B cell (primary cell): ENCODE measurements at regions not wholly inside any gene's neighbourhood (a gene's known extent, or its start where the extent isn't known, plus 50 kb on each side); places are given as distances from the start of the nearest gene placed in this dataset.

Source experiments
- ATAC-seq: fragments of 200-7000 bp; cut with Tn5 transposase; one replicate; pipeline ENCODE4 v1.10.0; 2021; ENCODE audit warnings: low read depth, mild to moderate bottlenecking, moderate number of reproducible peaks, moderate library complexity
- CTCF ChIA-PET: fragments of 350-600 bp; sonication (Branson Sonifier 250); formaldehyde crosslinking; loops from one replicate; lab custom pipeline; 2021; ENCODE audit warnings: antibody characterized with exemption, inconsistent platforms; lab: Charles Lee
- POLR2A ChIA-PET: fragments of 350-600 bp; sonication (Branson Sonifier 250); formaldehyde crosslinking; loops from one replicate; lab custom pipeline; 2021; ENCODE audit warnings: antibody characterized with exemption; lab: Charles Lee
- DNase-seq: peaks from one replicate; pipeline ENCODE4 v3.0.0; 2013
- H2AFZ ChIP-seq: 2 replicates; pipeline ENCODE4 v1.6.1; 2012; ENCODE audit warnings: mild to moderate bottlenecking, low read depth, low read length; ENCODE audit not compliant: insufficient read depth, poor library complexity, severe bottlenecking
- H3K27ac ChIP-seq, 2 donors: 1 replicate in 1 of 2; 2 replicates in 1 of 2; pipeline ENCODE4 v1.5.1; 2012 to 2013; ENCODE audit warnings: low read length in 2 of 2, mild to moderate bottlenecking in 2 of 2, moderate library complexity in 1 of 2
- H3K27me3 ChIP-seq, 4 experiments: fragments of 200-600 bp in 1 of 4; sonication (generic) in 1 of 4; replicated peaks in 1 of 4; 1 replicate in 2 of 4; 2 replicates in 2 of 4; pipeline versions ENCODE4 v1.6.1 to v1.7.0; 2013 to 2016; ENCODE audit warnings: low read length in 3 of 4, mild to moderate bottlenecking in 2 of 4, mixed read lengths in 1 of 4, moderate library complexity in 1 of 4; ENCODE audit not compliant: insufficient read depth in 4 of 4, control insufficient read depth in 3 of 4; ENCODE audit errors: control extremely low read depth in 1 of 4
- H3K36me3 ChIP-seq, 2 experiments: replicated peaks in 1 of 2; 1 replicate in 1 of 2; 2 replicates in 1 of 2; pipeline versions ENCODE4 v1.6.1 to v1.7.1; 2013; ENCODE audit warnings: low read length in 1 of 2; ENCODE audit not compliant: insufficient read depth in 2 of 2, control insufficient read depth in 1 of 2; ENCODE audit errors: control extremely low read depth in 1 of 2, extremely low read depth in 1 of 2
- H3K4me1 ChIP-seq, 2 donors: fragments of 200-600 bp in 1 of 2; sonication (generic) in 1 of 2; 1 replicate in 1 of 2; 2 replicates in 1 of 2; pipeline versions ENCODE4 v1.5.1 to v1.6.1; 2013 to 2017; ENCODE audit warnings: low read length in 2 of 2; ENCODE audit not compliant: control insufficient read depth in 2 of 2, insufficient read depth in 2 of 2
- H3K4me2 ChIP-seq: replicated peaks from 2 replicates; pipeline ENCODE3; 2012; ENCODE audit warnings: mild to moderate bottlenecking, low read depth, low read length; ENCODE audit not compliant: poor library complexity, severe bottlenecking
- H3K4me3 ChIP-seq, 5 experiments: fragments of 200-600 bp in 1 of 5; sonication (generic) in 1 of 5; 1 replicate in 3 of 5; 2 replicates in 2 of 5; pipeline versions ENCODE4 v1.5.1 to v1.7.0; 2011 to 2016; ENCODE audit warnings: low read length in 4 of 5, mild to moderate bottlenecking in 4 of 5, low read depth in 2 of 5, control low read depth in 1 of 5, moderate library complexity in 1 of 5; ENCODE audit not compliant: insufficient read depth in 1 of 5; ENCODE audit errors: control extremely low read depth in 1 of 5, extremely low read depth in 1 of 5
- H3K79me2 ChIP-seq: fragments of 200-600 bp; sonication (generic); one replicate; pipeline ENCODE4 v1.6.0; 2016; ENCODE audit warnings: low read length; ENCODE audit not compliant: control insufficient read depth, insufficient read depth
- H3K9ac ChIP-seq: fragments of 200-600 bp; sonication (generic); 2 replicates; pipeline ENCODE4 v1.6.1; 2017; ENCODE audit warnings: mild to moderate bottlenecking, low read length, moderate library complexity
- H3K9me3 ChIP-seq, 3 donors: one replicate each; pipeline versions ENCODE4 v1.6.1 to v1.7.1; 2013; ENCODE audit warnings: low read length in 2 of 3; ENCODE audit not compliant: control insufficient read depth in 2 of 3, insufficient read depth in 1 of 3; ENCODE audit errors: control extremely low read depth in 1 of 3
- H4K20me1 ChIP-seq: 2 replicates; pipeline ENCODE4 v1.6.0; 2012; ENCODE audit warnings: mild to moderate bottlenecking, low read length; ENCODE audit not compliant: insufficient read depth, control insufficient read depth, poor library complexity, severe bottlenecking
- H3K27ac Mint-ChIP-seq: one replicate; pipeline ENCODE4 v1.8.0; 2021; ENCODE audit warnings: mixed read lengths
- H3K27me3 Mint-ChIP-seq: one replicate; pipeline ENCODE4 v1.8.0; 2021; ENCODE audit warnings: mixed read lengths
- H3K4me1 Mint-ChIP-seq: one replicate; pipeline ENCODE4 v1.8.0; 2021; ENCODE audit warnings: mixed read lengths
- H3K4me3 Mint-ChIP-seq: one replicate; pipeline ENCODE4 v1.8.0; 2021; ENCODE audit warnings: mixed read lengths
- H3K9me3 Mint-ChIP-seq: one replicate; pipeline ENCODE4 v1.8.0; 2022; ENCODE audit warnings: mixed read lengths; ENCODE audit not compliant: insufficient read depth
- CTCF ChIP-seq: fragments of 200-600 bp; IDR thresholded peaks from one replicate; pipeline ENCODE4 v1.8.0; 2022; ENCODE audit warnings: antibody characterized with exemption, mild to moderate bottlenecking
- EZH2 ChIP-seq: IDR thresholded peaks from 2 replicates; pipeline ENCODE4 v1.6.1; 2012; ENCODE audit warnings: borderline replicate concordance, low read depth, mild to moderate bottlenecking, moderate library complexity, low read length; ENCODE audit not compliant: insufficient read depth, poor library complexity, severe bottlenecking
- WGBS: methylation state at CpG from one replicate; pipeline ENCODE4 v1.1.5; 2013; ENCODE audit warnings: missing lambda C conversion rate; ENCODE audit not compliant: insufficient coverage; 5-methylcytosine and 5-hydroxymethylcytosine counted together
- intact Hi-C: fragments of 100-400 bp; cut with micrococcal nuclease; formaldehyde crosslinking; loops from one replicate; pipeline ENCODE4 v1.10.0; 2022

GRCh38 chr6:170023620-170024521 lies 267.0 kb downstream of the DLL1 start:
- H4K20me1 ChIP-seq: no peaks in the 10 kb centered on the region
- no peak for TF ChIP-seq CTCF
- no peak for TF ChIP-seq EZH2
- Mint-ChIP-seq H3K9me3 (no peaks in the 10 kb centered on the region), H3K27ac (no peak overlapping the region), H3K27me3 (peaks cover 25% of the 10 kb centered on the region), H3K4me3 (no peak overlapping the region), H3K4me1 (no peaks in the 10 kb centered on the region)
- no peak overlapping the region for H3K4me3 ChIP-seq
- H3K27me3 ChIP-seq: peaks cover 0 to 3% (median 0%) of the 10 kb centered on the region in 4 experiments
- no peak for DNase-seq
- H3K9me3 ChIP-seq: no peaks in the 10 kb centered on the region
- ChIA-PET CTCF (no interaction called here), POLR2A (no interaction called here)
- H3K9ac ChIP-seq: no peak overlapping the region
- H2AFZ ChIP-seq: no peak overlapping the region
- no peaks in the 10 kb centered on the region for H3K4me1 ChIP-seq
- intact Hi-C loops: no loop called here
- ATAC-seq: no peak
- H3K27ac ChIP-seq: no peak overlapping the region
- no peaks in the 10 kb centered on the region for H3K36me3 ChIP-seq
- no peak overlapping the region for H3K4me2 ChIP-seq
- no peaks in the 10 kb centered on the region for H3K79me2 ChIP-seq
- WGBS: 93% methylated on average over 55 of the region's 67 CpGs
